HepG2 (cell line): ENCODE measurements at regions not wholly inside any gene's neighbourhood (a gene's known extent, or its start where the extent isn't known, plus 50 kb on each side); places are given as distances from the start of the nearest gene placed in this dataset.

Experiments used
- ATAC-seq: fragments of 200-7000 bp; cut with Tn5 transposase; 3 replicates; pipeline ENCODE4 v1.9.1; 2020; ENCODE audit warnings: mild to moderate bottlenecking, moderate library complexity
- BruUV-seq: library from RNA; stranded (reverse); fragments of 400-500 nt; replicated peaks from 2 replicates; lab custom pipeline; 2021; lab: Mats Ljungman, UMichigan
- CTCF ChIA-PET: fragments of 300-600 bp; formaldehyde crosslinking; extraction: SDS; loops from one replicate; lab custom pipeline; 2021; ENCODE audit warnings: low total read pairs, inconsistent platforms, low intra/inter-chr PET ratio; lab: Yijun Ruan, JAX
- POLR2A ChIA-PET: fragments of 350-600 bp; sonication (Branson Sonifier 250); formaldehyde crosslinking; loops from one replicate; lab custom pipeline; 2020; ENCODE audit warnings: antibody characterized with exemption, inconsistent platforms; lab: Yijun Ruan, JAX
- DNase-seq: peaks from one replicate; pipeline ENCODE4 v3.0.0-alpha.2; 2015; ENCODE audit warnings: low spot score
- FAIRE-seq: peaks from 3 replicates; lab custom pipeline; 2011; peaks lifted over from hg19 to GRCh38; lab: Jason Lieb, UNC
- H2AFZ ChIP-seq: one replicate; pipeline ENCODE4 v1.6.1; 2011; ENCODE audit warnings: low read length, inconsistent platforms
- H3K27ac ChIP-seq: fragments of 300-600 bp; 3 replicates; pipeline ENCODE4 v1.8.0; 2011; ENCODE audit warnings: mixed run types, mild to moderate bottlenecking, mixed read lengths, low read length, inconsistent platforms; ENCODE audit not compliant: insufficient read depth; ENCODE audit errors: extremely low read length
- H3K27me3 ChIP-seq, 2 experiments: fragments of 200-600 bp in 1 of 2; 2 replicates in 1 of 2; 3 replicates in 1 of 2; pipeline versions ENCODE4 v1.6.0 to v1.8.0; 2011; ENCODE audit warnings: low read length in 2 of 2, mild to moderate bottlenecking in 2 of 2, moderate library complexity in 2 of 2, inconsistent platforms in 1 of 2; ENCODE audit not compliant: insufficient read depth in 2 of 2, control insufficient read depth in 1 of 2
- H3K36me3 ChIP-seq, 2 experiments: fragments of 200-600 bp in 1 of 2; replicated peaks in 1 of 2; 2 replicates in 1 of 2; 3 replicates in 1 of 2; pipeline versions ENCODE4 v1.5.1 to v1.8.0; 2011; ENCODE audit warnings: low read length in 2 of 2, inconsistent platforms in 1 of 2; ENCODE audit not compliant: insufficient read depth in 2 of 2, control insufficient read depth in 1 of 2
- H3K4me1 ChIP-seq: 2 replicates; pipeline ENCODE4 v1.5.1; 2012; ENCODE audit warnings: low read length, inconsistent platforms; ENCODE audit not compliant: insufficient read depth
- H3K4me2 ChIP-seq: 2 replicates; pipeline ENCODE4 v1.6.0; 2011; ENCODE audit warnings: low read depth, low read length, inconsistent platforms
- H3K4me3 ChIP-seq, 3 experiments: fragments of 200-600 bp in 1 of 3; sonication (generic), shearing (Covaris generic) in 1 of 3; replicated peaks in 1 of 3; 2 replicates each; pipeline ENCODE4 v1.5.1; 2011 to 2016; ENCODE audit warnings: low read length in 3 of 3, inconsistent platforms in 2 of 3, low read depth in 2 of 3, mild to moderate bottlenecking in 2 of 3, control low read depth in 1 of 3, mixed read lengths in 1 of 3; ENCODE audit not compliant: insufficient read depth in 1 of 3
- H3K79me2 ChIP-seq: one replicate; pipeline ENCODE4 v1.6.1; 2011; ENCODE audit warnings: low read length, inconsistent platforms; ENCODE audit not compliant: insufficient read depth
- H3K9ac ChIP-seq: 2 replicates; pipeline ENCODE4 v1.6.0; 2011; ENCODE audit warnings: mild to moderate bottlenecking, low read depth, low read length, inconsistent platforms; ENCODE audit not compliant: insufficient read depth
- H3K9me3 ChIP-seq: 2 replicates; pipeline ENCODE4 v1.5.1; 2012; ENCODE audit warnings: mild to moderate bottlenecking, low read length
- H4K20me1 ChIP-seq: 2 replicates; pipeline ENCODE4 v1.6.0; 2011; ENCODE audit warnings: inconsistent platforms, mild to moderate bottlenecking, low read length, moderate library complexity; ENCODE audit not compliant: insufficient read depth
- SIX1 ChIP-seq: sonication (generic); formaldehyde crosslinking; IDR thresholded peaks from 2 replicates; pipeline ENCODE4 v1.4.0; 2020; ENCODE audit warnings: missing genetic modification reagents, borderline replicate concordance
- SMAD3 ChIP-seq: sonication (generic); formaldehyde crosslinking; IDR thresholded peaks from 2 replicates; pipeline ENCODE4 v1.4.0; 2020; ENCODE audit warnings: missing genetic modification reagents
- ZKSCAN5 ChIP-seq: sonication (generic); formaldehyde crosslinking; IDR thresholded peaks from 2 replicates; pipeline ENCODE4 v1.5.1; 2020; ENCODE audit warnings: mild to moderate bottlenecking, missing genetic modification reagents
- ZMYM4 ChIP-seq: sonication (generic); formaldehyde crosslinking; IDR thresholded peaks from 2 replicates; pipeline ENCODE4 v1.8.1; 2023; ENCODE audit warnings: mild to moderate bottlenecking, missing genetic modification reagents
- ZNF382 ChIP-seq: sonication (generic); formaldehyde crosslinking; IDR thresholded peaks from 2 replicates; pipeline ENCODE4 v1.5.0; 2020; ENCODE audit warnings: missing genetic modification reagents, mild to moderate bottlenecking, borderline replicate concordance
- ZNF383 ChIP-seq: sonication (generic); formaldehyde crosslinking; IDR thresholded peaks from 2 replicates; pipeline ENCODE4 v1.4.0; 2020; ENCODE audit warnings: missing genetic modification reagents, mild to moderate bottlenecking, borderline replicate concordance
- ZNF543 ChIP-seq: sonication (generic); formaldehyde crosslinking; IDR thresholded peaks from 2 replicates; pipeline ENCODE4 v1.4.0; 2020; ENCODE audit warnings: mild to moderate bottlenecking, missing genetic modification reagents
- ZNF660 ChIP-seq: sonication (generic); formaldehyde crosslinking; IDR thresholded peaks from 2 replicates; pipeline ENCODE4 v1.5.1; 2020; ENCODE audit warnings: mild to moderate bottlenecking, low read depth, missing genetic modification reagents, borderline replicate concordance
- ZNF75D ChIP-seq: sonication (generic); formaldehyde crosslinking; IDR thresholded peaks from 2 replicates; pipeline ENCODE4 v1.8.1; 2023; ENCODE audit warnings: missing genetic modification reagents, mild to moderate bottlenecking, borderline replicate concordance
- WGBS: methylation state at CpG from one replicate; pipeline ENCODE4 v1.1.6; 2017; ENCODE audit warnings: low lambda C conversion rate; 5-methylcytosine and 5-hydroxymethylcytosine counted together
- in situ Hi-C: cut with HindIII; loops from 2 replicates; pipeline ENCODE4 v1.10.0; 2017; ENCODE audit warnings: low pct_unique_long_range_greater_than_20kb; ENCODE audit not compliant: extremely low pct_ligation_motif_present
- intact Hi-C: fragments of 100-400 bp; cut with micrococcal nuclease; formaldehyde crosslinking; loops from one replicate; pipeline ENCODE4 v1.10.0; 2022; ENCODE audit not compliant: unreplicated experiment
- TF ChIP-seq, protein P1 (sequence below): fragments of 450-650 bp; IDR thresholded peaks from 2 replicates; pipeline ENCODE4 v1.6.1; 2016
- TF ChIP-seq, protein P2 (sequence below): sonication (generic); formaldehyde crosslinking; conservative IDR thresholded peaks from 2 replicates; pipeline ENCODE4 v1.5.0; 2020; ENCODE audit warnings: missing genetic modification reagents
- TF ChIP-seq, protein P3 (sequence below): sonication (generic); formaldehyde crosslinking; IDR thresholded peaks from 2 replicates; pipeline ENCODE4 v1.8.1; 2023; ENCODE audit warnings: mild to moderate bottlenecking, missing genetic modification reagents

DNA sequence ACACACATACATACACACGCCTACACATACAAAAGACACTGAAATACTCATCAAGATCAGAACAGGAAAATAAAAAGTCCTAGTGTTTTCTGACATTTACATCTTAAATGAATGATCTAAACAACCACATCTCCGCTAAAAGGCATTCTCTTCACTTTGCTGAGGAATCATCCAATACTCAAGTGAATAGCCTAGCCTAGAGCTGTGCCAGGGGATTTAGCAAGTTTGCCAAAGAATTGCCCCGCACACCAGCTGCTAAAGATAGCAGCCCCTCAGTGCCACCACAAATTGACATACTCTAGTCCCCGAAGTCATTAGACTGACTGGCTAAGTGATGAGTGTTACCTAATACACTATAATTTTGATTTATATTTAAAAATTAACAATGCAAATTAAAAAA lies 246.8 kb upstream of the POU3F2 start:
- Histone ChIP-seq H4K20me1 (no peaks in the 10 kb centered on the region), H3K4me2 (no peak overlapping the region), H3K9me3 (no peaks in the 10 kb centered on the region), H3K4me3 (no peak overlapping the region), H3K27me3 (no peaks in the 10 kb centered on the region; a peak in 1 of 5 replicates), H3K4me1 (no peaks in the 10 kb centered on the region), H3K79me2 (no peaks in the 10 kb centered on the region), H2AFZ (no peak overlapping the region), H3K27ac (no peak overlapping the region), H3K9ac (no peak overlapping the region), H3K36me3 (no peaks in the 10 kb centered on the region)
- no TSS peak for BruUV-seq
- ATAC-seq (no peak), DNase-seq (no peak), FAIRE-seq (no peak)
- POLR2A ChIA-PET = no interaction called here
- no peak for TF ChIP-seq ZNF382 (CRISPR knock-in tag)
- no peak for TF ChIP-seq ZKSCAN5 (CRISPR knock-in tag)
- intact Hi-C loops (no loop called here), in situ Hi-C loops (no loop called here)
- CTCF ChIA-PET = no interaction called here
- WGBS = 20% methylated on average over 4 of the region's 4 CpGs

DNA sequence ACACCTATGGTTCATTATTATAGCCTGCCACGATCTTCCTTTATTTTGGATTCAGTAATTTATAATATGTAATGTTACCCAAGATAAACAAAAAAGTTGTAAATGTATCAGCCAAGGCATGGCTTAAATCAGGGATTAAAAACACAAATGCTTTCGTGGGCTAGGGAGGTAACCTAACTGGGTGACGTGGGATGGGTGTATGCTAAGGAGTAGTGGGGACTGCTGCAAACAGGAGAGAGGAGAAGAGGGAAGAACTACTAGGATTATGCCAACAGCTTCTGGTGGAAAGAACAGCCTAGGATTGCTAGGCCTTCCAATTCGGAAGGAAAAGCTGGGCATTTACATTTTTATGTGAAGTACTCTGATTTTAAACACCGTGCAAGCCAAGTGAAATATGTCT lies 244.8 kb upstream of the POU3F2 start:
- Histone ChIP-seq H3K36me3 (no peaks in the 10 kb centered on the region), H3K79me2 (no peaks in the 10 kb centered on the region), H4K20me1 (no peaks in the 10 kb centered on the region), H3K4me3 (no peak overlapping the region), H3K27ac (no peak overlapping the region), H3K4me2 (no peak overlapping the region), H3K4me1 (no peaks in the 10 kb centered on the region), H3K9me3 (no peaks in the 10 kb centered on the region), H3K27me3 (no peaks in the 10 kb centered on the region; a peak in 1 of 5 replicates), H2AFZ (no peak overlapping the region), H3K9ac (no peak overlapping the region)
- intact Hi-C loops = no loop called here
- TF ChIP-seq ZMYM4 (CRISPR knock-in tag) (no peak), ZNF660 (CRISPR knock-in tag) (no peak), SMAD3 (CRISPR knock-in tag) (no peak), SIX1 (CRISPR knock-in tag) (no peak), ZNF543 (CRISPR knock-in tag) (no peak), ZNF383 (CRISPR knock-in tag) (no peak), ZNF75D (CRISPR knock-in tag) (no peak)
- TF ChIP-seq, protein P1, sequence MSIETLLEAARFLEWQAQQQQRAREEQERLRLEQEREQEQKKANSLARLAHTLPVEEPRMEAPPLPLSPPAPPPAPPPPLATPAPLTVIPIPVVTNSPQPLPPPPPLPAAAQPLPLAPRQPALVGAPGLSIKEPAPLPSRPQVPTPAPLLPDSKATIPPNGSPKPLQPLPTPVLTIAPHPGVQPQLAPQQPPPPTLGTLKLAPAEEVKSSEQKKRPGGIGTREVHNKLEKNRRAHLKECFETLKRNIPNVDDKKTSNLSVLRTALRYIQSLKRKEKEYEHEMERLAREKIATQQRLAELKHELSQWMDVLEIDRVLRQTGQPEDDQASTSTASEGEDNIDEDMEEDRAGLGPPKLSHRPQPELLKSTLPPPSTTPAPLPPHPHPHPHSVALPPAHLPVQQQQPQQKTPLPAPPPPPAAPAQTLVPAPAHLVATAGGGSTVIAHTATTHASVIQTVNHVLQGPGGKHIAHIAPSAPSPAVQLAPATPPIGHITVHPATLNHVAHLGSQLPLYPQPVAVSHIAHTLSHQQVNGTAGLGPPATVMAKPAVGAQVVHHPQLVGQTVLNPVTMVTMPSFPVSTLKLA = no peak
- TF ChIP-seq, protein P2, sequence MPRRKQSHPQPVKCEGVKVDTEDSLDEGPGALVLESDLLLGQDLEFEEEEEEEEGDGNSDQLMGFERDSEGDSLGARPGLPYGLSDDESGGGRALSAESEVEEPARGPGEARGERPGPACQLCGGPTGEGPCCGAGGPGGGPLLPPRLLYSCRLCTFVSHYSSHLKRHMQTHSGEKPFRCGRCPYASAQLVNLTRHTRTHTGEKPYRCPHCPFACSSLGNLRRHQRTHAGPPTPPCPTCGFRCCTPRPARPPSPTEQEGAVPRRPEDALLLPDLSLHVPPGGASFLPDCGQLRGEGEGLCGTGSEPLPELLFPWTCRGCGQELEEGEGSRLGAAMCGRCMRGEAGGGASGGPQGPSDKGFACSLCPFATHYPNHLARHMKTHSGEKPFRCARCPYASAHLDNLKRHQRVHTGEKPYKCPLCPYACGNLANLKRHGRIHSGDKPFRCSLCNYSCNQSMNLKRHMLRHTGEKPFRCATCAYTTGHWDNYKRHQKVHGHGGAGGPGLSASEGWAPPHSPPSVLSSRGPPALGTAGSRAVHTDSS = no peak
- TF ChIP-seq, protein P3, sequence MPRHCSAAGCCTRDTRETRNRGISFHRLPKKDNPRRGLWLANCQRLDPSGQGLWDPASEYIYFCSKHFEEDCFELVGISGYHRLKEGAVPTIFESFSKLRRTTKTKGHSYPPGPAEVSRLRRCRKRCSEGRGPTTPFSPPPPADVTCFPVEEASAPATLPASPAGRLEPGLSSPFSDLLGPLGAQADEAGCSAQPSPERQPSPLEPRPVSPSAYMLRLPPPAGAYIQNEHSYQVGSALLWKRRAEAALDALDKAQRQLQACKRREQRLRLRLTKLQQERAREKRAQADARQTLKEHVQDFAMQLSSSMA (CRISPR knock-in tag) = no peak
- CTCF ChIA-PET = no interaction called here
- BruUV-seq = no TSS peak
- ATAC-seq = no peak
- POLR2A ChIA-PET = no interaction called here
- no peak for DNase-seq
- 1% methylated on average over 5 of the region's 5 CpGs for WGBS
- FAIRE-seq = no peak
- in situ Hi-C loops = no loop called here
